Caco-2 (cell line): ENCODE measurements at regions not wholly inside any gene's neighbourhood (a gene's known extent, or its start where the extent isn't known, plus 50 kb on each side); places are given as distances from the start of the nearest gene placed in this dataset.

Experiments used
- BruUV-seq: library from RNA; stranded (reverse); fragments of 400-500 nt; replicated peaks from 2 replicates; lab custom pipeline; 2021; lab: Mats Ljungman, UMichigan
- CTCF ChIA-PET: fragments of 300-600 bp; sonication (Branson Sonifier 250); formaldehyde crosslinking; loops from one replicate; lab custom pipeline; 2022; ENCODE audit warnings: antibody characterized with exemption; lab: Charles Lee
- POLR2A ChIA-PET: fragments of 300-600 bp; sonication (Branson Sonifier 250); formaldehyde crosslinking; loops from one replicate; lab custom pipeline; 2022; ENCODE audit warnings: antibody characterized with exemption; lab: Charles Lee
- DNase-seq, 2 experiments: peaks; one replicate each; pipeline versions ENCODE4 v3.0.0 to v3.0.0-alpha.2; 2020 to 2022
- H3K27me3 ChIP-seq: replicated peaks from 2 replicates; pipeline ENCODE4 v1.6.0; 2011; ENCODE audit warnings: low read length; ENCODE audit not compliant: control insufficient read depth, insufficient read depth
- H3K36me3 ChIP-seq: 2 replicates; pipeline ENCODE4 v1.5.1; 2011; ENCODE audit warnings: low read length; ENCODE audit not compliant: control insufficient read depth, insufficient read depth
- H3K4me1 ChIP-seq: fragments of 250-450 bp; sonication (Bioruptor Pico); 2 replicates; pipeline ENCODE4 v1.5.1; 2020; ENCODE audit warnings: mild to moderate bottlenecking
- H3K4me3 ChIP-seq: 2 replicates; pipeline ENCODE4 v1.5.1; 2011; ENCODE audit warnings: low read depth, mild to moderate bottlenecking, control low read depth, low read length
- H3K9me3 ChIP-seq: fragments of 250-450 bp; sonication (Bioruptor Pico); 2 replicates; pipeline ENCODE4 v1.5.1; 2020; ENCODE audit warnings: mild to moderate bottlenecking, moderate library complexity
- H3K27ac Mint-ChIP-seq: one replicate; pipeline ENCODE4 v1.8.0; 2022; ENCODE audit warnings: mixed read lengths; ENCODE audit not compliant: unreplicated experiment
- H3K27me3 Mint-ChIP-seq: one replicate; pipeline ENCODE4 v1.8.0; 2022; ENCODE audit warnings: mixed read lengths; ENCODE audit not compliant: insufficient read depth, unreplicated experiment
- H3K36me3 Mint-ChIP-seq: one replicate; pipeline ENCODE4 v1.8.0; 2022; ENCODE audit warnings: mild to moderate bottlenecking, mixed read lengths; ENCODE audit not compliant: insufficient read depth, unreplicated experiment
- H3K4me1 Mint-ChIP-seq: one replicate; pipeline ENCODE4 v1.8.0; 2022; ENCODE audit warnings: low read depth, mixed read lengths; ENCODE audit not compliant: unreplicated experiment
- H3K4me3 Mint-ChIP-seq: one replicate; pipeline ENCODE4 v1.8.0; 2022; ENCODE audit warnings: mild to moderate bottlenecking, moderate library complexity, mixed read lengths; ENCODE audit not compliant: unreplicated experiment
- H3K9me3 Mint-ChIP-seq: one replicate; pipeline ENCODE4 v1.8.0; 2022; ENCODE audit warnings: mixed read lengths; ENCODE audit not compliant: unreplicated experiment
- CTCF ChIP-seq, 2 experiments: fragments of 200-600 bp in 1 of 2; IDR thresholded peaks; 1 replicate in 1 of 2; 2 replicates in 1 of 2; pipeline versions ENCODE4 v1.5.1 to v1.8.0; 2011 to 2022; ENCODE audit warnings: antibody characterized with exemption in 1 of 2, control low read depth in 1 of 2, inconsistent platforms in 1 of 2, low read depth in 1 of 2, low read length in 1 of 2, mild to moderate bottlenecking in 1 of 2, moderate library complexity in 1 of 2; ENCODE audit not compliant: insufficient read depth in 1 of 2, severe bottlenecking in 1 of 2, unreplicated experiment in 1 of 2
- intact Hi-C: fragments of 100-400 bp; cut with micrococcal nuclease; formaldehyde crosslinking; loops from one replicate; pipeline ENCODE4 v1.10.0; 2022; ENCODE audit not compliant: unreplicated experiment

GRCh38 chr4:156499684-156500083 lies 471.9 kb downstream of the PDGFC start:
- intact Hi-C loops = no loop called here
- TF ChIP-seq CTCF (IDR thresholded peaks at IDR 0.05; ENCODE audit: insufficient read depth in 1 of 2, low read depth in 1 of 2, low read length in 1 of 2, severe bottlenecking in 1 of 2, unreplicated experiment in 1 of 2) = no peak
- no peaks in the 10 kb centered on the region for H3K36me3 ChIP-seq
- CTCF ChIA-PET = no interaction called here
- no TSS peak for BruUV-seq
- no peaks in the 10 kb centered on the region for H3K4me1 Mint-ChIP-seq
- no peak overlapping the region for H3K27ac Mint-ChIP-seq
- no peaks in the 10 kb centered on the region for H3K9me3 ChIP-seq
- H3K4me3 Mint-ChIP-seq = no peak overlapping the region
- no peaks in the 10 kb centered on the region for H3K9me3 Mint-ChIP-seq
- POLR2A ChIA-PET = no interaction called here
- no peak overlapping the region for H3K4me3 ChIP-seq
- DNase-seq = no peak
- H3K27me3 Mint-ChIP-seq = peaks cover 7% of the 10 kb centered on the region
- H3K36me3 Mint-ChIP-seq = no peaks in the 10 kb centered on the region
- no peaks in the 10 kb centered on the region for H3K27me3 ChIP-seq
- H3K4me1 ChIP-seq = no peaks in the 10 kb centered on the region

- Histone ChIP-seq H3K36me3 (no peaks in the 10 kb centered on the region), H3K9me3 (no peaks in the 10 kb centered on the region), H3K4me1 (no peaks in the 10 kb centered on the region), H3K27me3 (no peaks in the 10 kb centered on the region), H3K4me3 (no peak overlapping the region)
- no peak for TF ChIP-seq CTCF (IDR thresholded peaks at IDR 0.05; ENCODE audit: insufficient read depth in 1 of 2, low read depth in 1 of 2, low read length in 1 of 2, severe bottlenecking in 1 of 2, unreplicated experiment in 1 of 2)
- intact Hi-C loops = no loop called here
- Mint-ChIP-seq H3K9me3 (no peaks in the 10 kb centered on the region), H3K36me3 (no peaks in the 10 kb centered on the region), H3K4me1 (no peaks in the 10 kb centered on the region), H3K27ac (no peak overlapping the region), H3K4me3 (no peak overlapping the region), H3K27me3 (peaks cover 7% of the 10 kb centered on the region)
- CTCF ChIA-PET = no interaction called here
- POLR2A ChIA-PET = no interaction called here
- BruUV-seq = no TSS peak
- DNase-seq = no peak
Observed at GRCh38 chr4:156497486-156497885, 474.1 kb downstream of the PDGFC start.

GRCh38 chr4:156496797-156497196 lies 474.8 kb downstream of the PDGFC start:
- CTCF ChIA-PET = no interaction called here
- no peak overlapping the region for H3K4me3 Mint-ChIP-seq
- H3K4me1 Mint-ChIP-seq = no peaks in the 10 kb centered on the region
- no peaks in the 10 kb centered on the region for H3K9me3 Mint-ChIP-seq
- Histone ChIP-seq H3K36me3 (no peaks in the 10 kb centered on the region), H3K4me1 (no peaks in the 10 kb centered on the region), H3K4me3 (no peak overlapping the region), H3K27me3 (no peaks in the 10 kb centered on the region), H3K9me3 (no peaks in the 10 kb centered on the region)
- POLR2A ChIA-PET = no interaction called here
- H3K36me3 Mint-ChIP-seq = no peaks in the 10 kb centered on the region
- peaks cover 3% of the 10 kb centered on the region for H3K27me3 Mint-ChIP-seq
- no peak for DNase-seq
- no peak for TF ChIP-seq CTCF (IDR thresholded peaks at IDR 0.05; ENCODE audit: insufficient read depth in 1 of 2, low read depth in 1 of 2, low read length in 1 of 2, severe bottlenecking in 1 of 2, unreplicated experiment in 1 of 2)
- no TSS peak for BruUV-seq
- intact Hi-C loops = no loop called here
- no peak overlapping the region for H3K27ac Mint-ChIP-seq
